Activated T-helper 1 cell treated with anti-CD3 and anti-CD28 coated beads, Interleukin-12 subunit alpha, Interleukin-12 subunit beta, Interleukin-2, Interleukin-4 antibody, amounts not matched to agents 30 ng/mL and 10 ng/mL and 1 ng/mL, durations not matched to agents 14 hours and 24 hours and 36 hours (primary cell): ENCODE measurements at regions not wholly inside any gene's neighbourhood (a gene's known extent, or its start where the extent isn't known, plus 50 kb on each side); places are given as distances from the start of the nearest gene placed in this dataset.

Experiments used
- DNase-seq: peaks from one replicate; pipeline ENCODE4 v3.0.0; 2021; ENCODE audit warnings: low spot score
- H3K27ac Mint-ChIP-seq: one replicate; pipeline ENCODE4 v1.8.0; 2021; ENCODE audit warnings: mild to moderate bottlenecking, mixed read lengths
- H3K27me3 Mint-ChIP-seq: one replicate; pipeline ENCODE4 v1.8.0; 2022; ENCODE audit warnings: mild to moderate bottlenecking, moderate library complexity, mixed read lengths; ENCODE audit not compliant: insufficient read depth
- H3K36me3 Mint-ChIP-seq: one replicate; pipeline ENCODE4 v1.8.0; 2021; ENCODE audit warnings: low read depth, mixed read lengths
- H3K4me1 Mint-ChIP-seq: one replicate; pipeline ENCODE4 v1.8.0; 2021; ENCODE audit warnings: low read depth, mixed read lengths
- H3K4me3 Mint-ChIP-seq: one replicate; pipeline ENCODE4 v1.8.0; 2021; ENCODE audit warnings: mild to moderate bottlenecking, moderate library complexity, mixed read lengths
- H3K9me3 Mint-ChIP-seq: one replicate; pipeline ENCODE4 v1.8.0; 2021; ENCODE audit warnings: mixed read lengths
- intact Hi-C: fragments of 100-400 bp; cut with micrococcal nuclease; formaldehyde crosslinking; loops from one replicate; pipeline ENCODE4 v1.15.1; 2024

- Mint-ChIP-seq H3K4me1 (no peaks in the 10 kb centered on the region), H3K27ac (no peak overlapping the region), H3K36me3 (no peaks in the 10 kb centered on the region), H3K9me3 (peaks cover 11% of the 10 kb centered on the region), H3K27me3 (no peaks in the 10 kb centered on the region), H3K4me3 (no peak overlapping the region)
- intact Hi-C loops = no loop called here
- DNase-seq = no peak
Observed at GRCh38 chr9:10729213-10729612, 116.4 kb upstream of the PTPRD start.

GRCh38 chr9:10744669-10745068 is 131.9 kb upstream of the PTPRD start:
- H3K4me1 Mint-ChIP-seq = no peaks in the 10 kb centered on the region
- no peak overlapping the region for H3K27ac Mint-ChIP-seq
- no peaks in the 10 kb centered on the region for H3K36me3 Mint-ChIP-seq

GRCh38 chr9:10753474-10753873 is 140.7 kb upstream of the PTPRD start:
- no peaks in the 10 kb centered on the region for H3K27me3 Mint-ChIP-seq
- no peaks in the 10 kb centered on the region for H3K4me1 Mint-ChIP-seq
- H3K27ac Mint-ChIP-seq = no peak overlapping the region
- peaks cover 43% of the 10 kb centered on the region for H3K9me3 Mint-ChIP-seq
- no peaks in the 10 kb centered on the region for H3K36me3 Mint-ChIP-seq
- no peak for DNase-seq
- no peak overlapping the region for H3K4me3 Mint-ChIP-seq
- intact Hi-C loops = no loop called here

More at GRCh38 chr9:10744669-10745068, 131.9 kb upstream of the PTPRD start:
- Mint-ChIP-seq H3K27me3 (no peaks in the 10 kb centered on the region), H3K9me3 (peaks cover 22% of the 10 kb centered on the region), H3K4me3 (no peak overlapping the region)
- no peak for DNase-seq
- intact Hi-C loops = no loop called here

- no peaks in the 10 kb centered on the region for H3K27me3 Mint-ChIP-seq
- no peaks in the 10 kb centered on the region for H3K4me1 Mint-ChIP-seq
- H3K4me3 Mint-ChIP-seq = no peak overlapping the region
- intact Hi-C loops = no loop called here
- H3K36me3 Mint-ChIP-seq = no peaks in the 10 kb centered on the region
- no peak overlapping the region for H3K27ac Mint-ChIP-seq
- no peak for DNase-seq
- H3K9me3 Mint-ChIP-seq = peaks cover 23% of the 10 kb centered on the region
Observed at GRCh38 chr9:10764481-10764880, 151.7 kb upstream of the PTPRD start.

- Mint-ChIP-seq H3K9me3 (peaks cover 45% of the 10 kb centered on the region), H3K27me3 (no peaks in the 10 kb centered on the region), H3K36me3 (no peaks in the 10 kb centered on the region), H3K4me3 (no peak overlapping the region), H3K4me1 (no peaks in the 10 kb centered on the region), H3K27ac (no peak overlapping the region)
- intact Hi-C loops = no loop called here
- no peak for DNase-seq
Observed at GRCh38 chr9:10773136-10773535, 160.3 kb upstream of the PTPRD start.

GRCh38 chr9:10774051-10774450 is 161.2 kb upstream of the PTPRD start:
- Mint-ChIP-seq H3K4me1 (no peaks in the 10 kb centered on the region), H3K9me3 (peaks cover 38% of the 10 kb centered on the region), H3K27me3 (no peaks in the 10 kb centered on the region), H3K27ac (no peak overlapping the region), H3K4me3 (no peak overlapping the region), H3K36me3 (no peaks in the 10 kb centered on the region)
- DNase-seq = no peak
- intact Hi-C loops = no loop called here

GRCh38 chr9:10785255-10785654 is 172.5 kb upstream of the PTPRD start:
- Mint-ChIP-seq H3K27me3 (no peaks in the 10 kb centered on the region), H3K4me3 (no peak overlapping the region), H3K36me3 (no peaks in the 10 kb centered on the region), H3K9me3 (peaks cover 25% of the 10 kb centered on the region), H3K27ac (no peak overlapping the region), H3K4me1 (no peaks in the 10 kb centered on the region)
- DNase-seq = no peak
- intact Hi-C loops = no loop called here

- peaks cover 29% of the 10 kb centered on the region for H3K9me3 Mint-ChIP-seq
- H3K27me3 Mint-ChIP-seq = no peaks in the 10 kb centered on the region
- H3K4me3 Mint-ChIP-seq = no peak overlapping the region
- no peaks in the 10 kb centered on the region for H3K36me3 Mint-ChIP-seq
- DNase-seq = no peak
- H3K27ac Mint-ChIP-seq = no peak overlapping the region
- intact Hi-C loops = no loop called here
- no peaks in the 10 kb centered on the region for H3K4me1 Mint-ChIP-seq
Observed at GRCh38 chr9:10793306-10793705, 180.5 kb upstream of the PTPRD start.

- intact Hi-C loops = no loop called here
- no peaks in the 10 kb centered on the region for H3K36me3 Mint-ChIP-seq
- H3K4me3 Mint-ChIP-seq = no peak overlapping the region
- no peaks in the 10 kb centered on the region for H3K4me1 Mint-ChIP-seq
- no peak for DNase-seq
- H3K27ac Mint-ChIP-seq = no peak overlapping the region
- H3K27me3 Mint-ChIP-seq = no peaks in the 10 kb centered on the region
- peaks cover 5% of the 10 kb centered on the region for H3K9me3 Mint-ChIP-seq
Observed at GRCh38 chr9:10804486-10804885, 191.7 kb upstream of the PTPRD start.

GRCh38 chr9:10806868-10807267 is 194.1 kb upstream of the PTPRD start:
- no peak for DNase-seq
- Mint-ChIP-seq H3K9me3 (peaks cover under 1% of the 10 kb centered on the region), H3K36me3 (no peaks in the 10 kb centered on the region), H3K27me3 (no peaks in the 10 kb centered on the region), H3K27ac (no peak overlapping the region), H3K4me3 (no peak overlapping the region), H3K4me1 (no peaks in the 10 kb centered on the region)
- intact Hi-C loops = no loop called here

GRCh38 chr9:10818206-10818605 is 205.4 kb upstream of the PTPRD start:
- no peak overlapping the region for H3K4me3 Mint-ChIP-seq
- no peaks in the 10 kb centered on the region for H3K36me3 Mint-ChIP-seq
- intact Hi-C loops = no loop called here

GRCh38 chr9:10835791-10836463 is 223.1 kb upstream of the PTPRD start:
- Mint-ChIP-seq H3K4me1 (no peaks in the 10 kb centered on the region), H3K4me3 (no peak overlapping the region), H3K27ac (no peak overlapping the region), H3K27me3 (no peaks in the 10 kb centered on the region), H3K9me3 (peaks cover 13% of the 10 kb centered on the region), H3K36me3 (no peaks in the 10 kb centered on the region)
- no peak for DNase-seq
- intact Hi-C loops = no loop called here

More at GRCh38 chr9:10818206-10818605, 205.4 kb upstream of the PTPRD start:
- DNase-seq = no peak
- H3K27me3 Mint-ChIP-seq = no peaks in the 10 kb centered on the region
- peaks cover 23% of the 10 kb centered on the region for H3K9me3 Mint-ChIP-seq
- no peaks in the 10 kb centered on the region for H3K4me1 Mint-ChIP-seq
- H3K27ac Mint-ChIP-seq = no peak overlapping the region

GRCh38 chr9:10843151-10843550 is 230.3 kb upstream of the PTPRD start:
- H3K4me1 Mint-ChIP-seq = no peaks in the 10 kb centered on the region
- no peak overlapping the region for H3K4me3 Mint-ChIP-seq

GRCh38 chr9:10855847-10856246 is 243.0 kb upstream of the PTPRD start:
- Mint-ChIP-seq H3K36me3 (no peaks in the 10 kb centered on the region), H3K9me3 (peaks cover 26% of the 10 kb centered on the region), H3K4me3 (no peak overlapping the region), H3K27me3 (no peaks in the 10 kb centered on the region), H3K4me1 (no peaks in the 10 kb centered on the region), H3K27ac (no peak overlapping the region)
- intact Hi-C loops = no loop called here
- DNase-seq = no peak

More at GRCh38 chr9:10843151-10843550, 230.3 kb upstream of the PTPRD start:
- Mint-ChIP-seq H3K27ac (no peak overlapping the region), H3K36me3 (no peaks in the 10 kb centered on the region), H3K9me3 (peaks cover 11% of the 10 kb centered on the region), H3K27me3 (no peaks in the 10 kb centered on the region)
- DNase-seq = no peak
- intact Hi-C loops = no loop called here
